ENCODE measurements at regions not wholly inside any gene's neighbourhood (a gene's known extent, or its start where the extent isn't known, plus 50 kb on each side); places are given as distances from the start of the nearest gene placed in this dataset.

DNA sequence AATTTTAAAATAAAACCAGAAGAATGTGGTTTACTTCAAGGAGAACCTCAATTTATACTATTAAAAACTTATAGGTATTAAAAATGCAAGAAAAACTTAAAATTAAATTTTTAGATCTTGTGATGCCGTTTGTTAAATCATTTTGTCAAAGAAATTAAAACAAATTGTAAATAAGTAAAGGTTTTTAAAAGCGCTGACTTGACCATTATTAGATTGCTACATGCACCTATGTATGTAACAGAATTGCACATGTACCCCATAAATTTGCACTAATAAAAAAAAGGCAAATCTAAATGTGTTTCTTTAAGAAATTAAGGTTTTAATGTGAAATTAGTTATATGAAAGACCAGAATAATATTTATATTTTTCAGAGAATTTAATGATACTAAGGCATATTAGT is 156.1 kb downstream of the LARP7 start:
- peaks cover 5% of the 10 kb centered on the region for H3K9me3 Mint-ChIP-seq
- no peak overlapping the region for H3K27ac Mint-ChIP-seq
- Histone ChIP-seq H3K9ac (ENCODE audit: extremely low read depth, low read length, poor library complexity, severe bottlenecking) (no peak overlapping the region), H3K4me3 (ENCODE audit: low read length) (no peak overlapping the region), H3K27me3 (ENCODE audit: control insufficient read depth, insufficient read depth, low read length, poor library complexity, severe bottlenecking) (no peaks in the 10 kb centered on the region), H3K27ac (ENCODE audit: low read depth, low read length) (no peak overlapping the region), H3K9me3 (ENCODE audit: control insufficient read depth, low read length) (peaks cover 15% of the 10 kb centered on the region), H3K36me3 (ENCODE audit: control insufficient read depth, insufficient read depth, low read length) (peaks cover 37% of the 10 kb centered on the region), H3K4me1 (ENCODE audit: control insufficient read depth, insufficient read depth, low read length) (no peaks in the 10 kb centered on the region)
- peaks cover 44% of the 10 kb centered on the region for H3K36me3 Mint-ChIP-seq (ENCODE audit: low read depth)
- 40 to 100% methylated on average over 1 of the region's 2 CpGs for WGBS, 2 experiments (ENCODE audit: insufficient coverage in 1 of 2, insufficient read length in 1 of 2)
- H3K4me1 Mint-ChIP-seq, result no peaks in the 10 kb centered on the region
- no peak overlapping the region for H3K4me3 Mint-ChIP-seq
- TF ChIP-seq, protein P1, sequence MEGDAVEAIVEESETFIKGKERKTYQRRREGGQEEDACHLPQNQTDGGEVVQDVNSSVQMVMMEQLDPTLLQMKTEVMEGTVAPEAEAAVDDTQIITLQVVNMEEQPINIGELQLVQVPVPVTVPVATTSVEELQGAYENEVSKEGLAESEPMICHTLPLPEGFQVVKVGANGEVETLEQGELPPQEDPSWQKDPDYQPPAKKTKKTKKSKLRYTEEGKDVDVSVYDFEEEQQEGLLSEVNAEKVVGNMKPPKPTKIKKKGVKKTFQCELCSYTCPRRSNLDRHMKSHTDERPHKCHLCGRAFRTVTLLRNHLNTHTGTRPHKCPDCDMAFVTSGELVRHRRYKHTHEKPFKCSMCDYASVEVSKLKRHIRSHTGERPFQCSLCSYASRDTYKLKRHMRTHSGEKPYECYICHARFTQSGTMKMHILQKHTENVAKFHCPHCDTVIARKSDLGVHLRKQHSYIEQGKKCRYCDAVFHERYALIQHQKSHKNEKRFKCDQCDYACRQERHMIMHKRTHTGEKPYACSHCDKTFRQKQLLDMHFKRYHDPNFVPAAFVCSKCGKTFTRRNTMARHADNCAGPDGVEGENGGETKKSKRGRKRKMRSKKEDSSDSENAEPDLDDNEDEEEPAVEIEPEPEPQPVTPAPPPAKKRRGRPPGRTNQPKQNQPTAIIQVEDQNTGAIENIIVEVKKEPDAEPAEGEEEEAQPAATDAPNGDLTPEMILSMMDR (conservative IDR thresholded peaks at IDR 0.05), result no peak
- DNase-seq, result no peak
- no peaks in the 10 kb centered on the region for H3K27me3 Mint-ChIP-seq (ENCODE audit: insufficient read depth)

- 80 to 99% methylated on average over 1 to 4 of the region's 5 CpGs for WGBS, 2 experiments (ENCODE audit: insufficient coverage in 1 of 2, insufficient read length in 1 of 2)
- TF ChIP-seq, protein P1 (conservative IDR thresholded peaks at IDR 0.05), result no peak
These were observed 163.1 kb downstream of the LARP7 start for GRCh38 chr4:112800001-112800400.

GRCh38 chr4:112801341-112801740 is 164.4 kb downstream of the LARP7 start:
- Histone ChIP-seq H3K9ac (ENCODE audit: extremely low read depth, low read length, poor library complexity, severe bottlenecking) (no peak overlapping the region), H3K27me3 (ENCODE audit: control insufficient read depth, insufficient read depth, low read length, poor library complexity, severe bottlenecking) (no peaks in the 10 kb centered on the region), H3K4me1 (ENCODE audit: control insufficient read depth, insufficient read depth, low read length) (peaks cover 8% of the 10 kb centered on the region), H3K36me3 (ENCODE audit: control insufficient read depth, insufficient read depth, low read length) (peaks cover 36% of the 10 kb centered on the region), H3K4me3 (ENCODE audit: low read length) (peak overlapping the region; percentile 19), H3K9me3 (ENCODE audit: control insufficient read depth, low read length) (no peaks in the 10 kb centered on the region), H3K27ac (ENCODE audit: low read depth, low read length) (no peak overlapping the region)
- peaks cover 51% of the 10 kb centered on the region for H3K36me3 Mint-ChIP-seq (ENCODE audit: low read depth)
- H3K4me3 Mint-ChIP-seq, result peak overlapping the region; percentile 4
- TF ChIP-seq, protein P1 (conservative IDR thresholded peaks at IDR 0.05), result no peak
- H3K4me1 Mint-ChIP-seq, result peaks cover 27% of the 10 kb centered on the region
- DNase-seq, result no peak
- no peaks in the 10 kb centered on the region for H3K9me3 Mint-ChIP-seq
- no peaks in the 10 kb centered on the region for H3K27me3 Mint-ChIP-seq (ENCODE audit: insufficient read depth)
- peak overlapping the region; percentile 17 for H3K27ac Mint-ChIP-seq

More at GRCh38 chr4:112800001-112800400, 163.1 kb downstream of the LARP7 start:
- H3K4me1 Mint-ChIP-seq, result peaks cover 27% of the 10 kb centered on the region
- Histone ChIP-seq H3K9me3 (ENCODE audit: control insufficient read depth, low read length) (no peaks in the 10 kb centered on the region), H3K9ac (ENCODE audit: extremely low read depth, low read length, poor library complexity, severe bottlenecking) (no peak overlapping the region), H3K27me3 (ENCODE audit: control insufficient read depth, insufficient read depth, low read length, poor library complexity, severe bottlenecking) (no peaks in the 10 kb centered on the region), H3K4me1 (ENCODE audit: control insufficient read depth, insufficient read depth, low read length) (peaks cover 8% of the 10 kb centered on the region), H3K36me3 (ENCODE audit: control insufficient read depth, insufficient read depth, low read length) (peaks cover 33% of the 10 kb centered on the region), H3K4me3 (ENCODE audit: low read length) (no peak overlapping the region), H3K27ac (ENCODE audit: low read depth, low read length) (no peak overlapping the region)
- no peak for DNase-seq
- H3K36me3 Mint-ChIP-seq (ENCODE audit: low read depth), result peaks cover 50% of the 10 kb centered on the region
- H3K9me3 Mint-ChIP-seq, result no peaks in the 10 kb centered on the region
- H3K27me3 Mint-ChIP-seq (ENCODE audit: insufficient read depth), result no peaks in the 10 kb centered on the region
- no peak overlapping the region for H3K27ac Mint-ChIP-seq
- no peak overlapping the region for H3K4me3 Mint-ChIP-seq

Measured in endodermal cell (in vitro differentiated cells).